Cardiac muscle cell (in vitro differentiated cells and primary cell): ENCODE measurements at regions not wholly inside any gene's neighbourhood (a gene's known extent, or its start where the extent isn't known, plus 50 kb on each side); places are given as distances from the start of the nearest gene placed in this dataset.
"Not testable (repeated sequence)": the region's sequence is repeated elsewhere in the genome, so short reads cannot be mapped to it uniquely, and the experiment has no call there.

Source experiments
- DNase-seq, 2 donors: peaks; one replicate each; pipeline versions ENCODE4 v3.0.0 to v3.0.0-alpha.2; 2010 to 2017; ENCODE audit warnings: low read depth in 1 of 2, low spot score in 1 of 2
- H3K27ac ChIP-seq: fragments of 200-600 bp; sonication (generic); 2 replicates; pipeline ENCODE4 v1.5.1; 2016
- H3K27me3 ChIP-seq: fragments of 200-600 bp; sonication (generic); 2 replicates; pipeline ENCODE4 v1.6.0; 2016; ENCODE audit warnings: control low read depth
- H3K36me3 ChIP-seq: fragments of 200-600 bp; sonication (generic); 2 replicates; pipeline ENCODE4 v1.5.1; 2016; ENCODE audit warnings: control low read depth
- H3K4me1 ChIP-seq: fragments of 200-600 bp; sonication (generic); 2 replicates; pipeline ENCODE4 v1.8.1; 2017; ENCODE audit warnings: low read depth, mild to moderate bottlenecking, mixed run types
- H3K4me3 ChIP-seq: fragments of 200-600 bp; sonication (generic); 2 replicates; pipeline ENCODE4 v1.5.1; 2016; ENCODE audit warnings: mild to moderate bottlenecking
- H3K9me3 ChIP-seq: fragments of 200-600 bp; sonication (generic); 2 replicates; pipeline ENCODE4 v1.5.1; 2017; ENCODE audit warnings: low read depth, mild to moderate bottlenecking, control low read depth
- CTCF ChIP-seq: IDR thresholded peaks from 2 replicates; pipeline ENCODE4 v1.5.1; 2012; ENCODE audit warnings: low read depth, mild to moderate bottlenecking, low read length

- DNase-seq: peak in 1 of 2 donors; percentile 1
- Histone ChIP-seq H3K27ac (no peak overlapping the region), H3K27me3 (no peaks in the 10 kb centered on the region), H3K4me3 (no peak overlapping the region), H3K36me3 (no peaks in the 10 kb centered on the region), H3K9me3 (no peaks in the 10 kb centered on the region), H3K4me1 (no peaks in the 10 kb centered on the region)
- TF ChIP-seq CTCF: no peak
Observed at GRCh38 chr7:63900394-63901203, 98.0 kb upstream of the ZNF722 start.

- not testable (repeated sequence) for H3K4me1 ChIP-seq, DNase-seq, H3K27ac ChIP-seq, H3K4me3 ChIP-seq, H3K9me3 ChIP-seq, H3K27me3 ChIP-seq, H3K36me3 ChIP-seq
Observed at GRCh38 chr7:63901204-63901506, 97.5 kb upstream of the ZNF722 start.

GRCh38 chr7:63918986-63919385 lies 79.7 kb upstream of the ZNF722 start:
- Histone ChIP-seq H3K27ac (no peak overlapping the region), H3K36me3 (no peaks in the 10 kb centered on the region), H3K9me3 (no peaks in the 10 kb centered on the region), H3K4me1 (no peaks in the 10 kb centered on the region), H3K27me3 (no peaks in the 10 kb centered on the region), H3K4me3 (no peak overlapping the region)
- TF ChIP-seq CTCF: no peak
- no peak for DNase-seq

- DNase-seq: no peak
- H3K4me1 ChIP-seq: no peaks in the 10 kb centered on the region
- TF ChIP-seq CTCF: no peak
- H3K36me3 ChIP-seq: no peaks in the 10 kb centered on the region
- H3K4me3 ChIP-seq: no peak overlapping the region
- no peak overlapping the region for H3K27ac ChIP-seq
- no peaks in the 10 kb centered on the region for H3K9me3 ChIP-seq
- no peaks in the 10 kb centered on the region for H3K27me3 ChIP-seq
Observed at GRCh38 chr7:63925262-63925625, 73.4 kb upstream of the ZNF722 start.

GRCh38 chr7:63925626-63926460 lies 72.8 kb upstream of the ZNF722 start:
- H3K4me3 ChIP-seq: no peak overlapping the region
- no peak for TF ChIP-seq CTCF
- DNase-seq: peak in 1 of 2 donors; percentile 18
- H3K36me3 ChIP-seq: no peaks in the 10 kb centered on the region
- no peaks in the 10 kb centered on the region for H3K4me1 ChIP-seq
- no peaks in the 10 kb centered on the region for H3K27me3 ChIP-seq
- H3K27ac ChIP-seq: no peak overlapping the region
- H3K9me3 ChIP-seq: no peaks in the 10 kb centered on the region

GRCh38 chr7:63927261-63927660 lies 71.4 kb upstream of the ZNF722 start:
- Histone ChIP-seq H3K36me3 (no peaks in the 10 kb centered on the region), H3K9me3 (no peaks in the 10 kb centered on the region), H3K4me3 (no peak overlapping the region), H3K4me1 (no peaks in the 10 kb centered on the region), H3K27me3 (no peaks in the 10 kb centered on the region), H3K27ac (no peak overlapping the region)
- DNase-seq: no peak
- no peak for TF ChIP-seq CTCF
